CD4-positive, CD25-positive, alpha-beta regulatory T cell (primary cell): ENCODE measurements at regions not wholly inside any gene's neighbourhood (a gene's known extent, or its start where the extent isn't known, plus 50 kb on each side); places are given as distances from the start of the nearest gene placed in this dataset.
"Not testable (repeated sequence)": the region's sequence is repeated elsewhere in the genome, so short reads cannot be mapped to it uniquely, and the experiment has no call there.

ENCODE experiments used
- ATAC-seq, 2 donors: fragments of 150-1000 bp; cut with Tn5 transposase; one replicate each; pipeline ENCODE4 v1.10.0; 2021; ENCODE audit warnings: low read depth in 2 of 2, moderate number of reproducible peaks in 2 of 2, moderate library complexity in 1 of 2
- DNase-seq, 3 donors: peaks; one replicate each; pipeline versions ENCODE4 v3.0.0 to v3.0.0-alpha.2; 2012 to 2022; ENCODE audit warnings: mixed read lengths in 1 of 3
- H3K27ac ChIP-seq: one replicate; pipeline ENCODE4 v1.7.0; 2013; ENCODE audit warnings: mild to moderate bottlenecking, low read length; ENCODE audit not compliant: insufficient read depth, poor library complexity, severe bottlenecking
- H3K27me3 ChIP-seq: one replicate; pipeline ENCODE4 v1.7.0; 2013; ENCODE audit warnings: low read length; ENCODE audit not compliant: control insufficient read depth, insufficient read depth
- H3K36me3 ChIP-seq: one replicate; pipeline ENCODE4 v1.7.0; 2013; ENCODE audit warnings: mild to moderate bottlenecking, low read length, moderate library complexity; ENCODE audit not compliant: control insufficient read depth, insufficient read depth
- H3K4me1 ChIP-seq: 2 replicates; pipeline ENCODE4 v1.7.0; 2013; ENCODE audit warnings: mild to moderate bottlenecking, low read length; ENCODE audit not compliant: insufficient read depth, control insufficient read depth, poor library complexity, severe bottlenecking
- H3K4me3 ChIP-seq: one replicate; pipeline ENCODE4 v1.7.0; 2013; ENCODE audit warnings: low read depth, mild to moderate bottlenecking, low read length, moderate library complexity
- H3K9me3 ChIP-seq, 2 experiments: 1 replicate in 1 of 2; 2 replicates in 1 of 2; pipeline ENCODE4 v1.7.0; 2013; ENCODE audit warnings: low read length in 2 of 2, mild to moderate bottlenecking in 1 of 2, moderate library complexity in 1 of 2; ENCODE audit not compliant: control insufficient read depth in 2 of 2
- H3K27ac Mint-ChIP-seq, 3 donors: one replicate each; pipeline ENCODE4 v1.8.0; 2020 to 2022; ENCODE audit warnings: mild to moderate bottlenecking in 3 of 3, mixed read lengths in 3 of 3, moderate library complexity in 2 of 3
- H3K27me3 Mint-ChIP-seq: one replicate; pipeline ENCODE4 v1.8.0; 2022; ENCODE audit warnings: mild to moderate bottlenecking, mixed read lengths
- H3K36me3 Mint-ChIP-seq: one replicate; pipeline ENCODE4 v1.8.0; 2020; ENCODE audit warnings: mixed read lengths
- H3K4me1 Mint-ChIP-seq, 4 donors: one replicate each; pipeline ENCODE4 v1.8.0; 2020 to 2022; ENCODE audit warnings: mixed read lengths in 4 of 4, mild to moderate bottlenecking in 1 of 4
- H3K4me3 Mint-ChIP-seq, 4 donors: one replicate each; pipeline ENCODE4 v1.8.0; 2020 to 2022; ENCODE audit warnings: mild to moderate bottlenecking in 4 of 4, mixed read lengths in 4 of 4, moderate library complexity in 3 of 4
- H3K9me3 Mint-ChIP-seq, 7 donors: one replicate each; pipeline ENCODE4 v1.8.0; 2020 to 2022; ENCODE audit warnings: mixed read lengths in 7 of 7, mild to moderate bottlenecking in 3 of 7, moderate library complexity in 2 of 7

- Mint-ChIP-seq H3K4me3 (no peak overlapping the region), H3K4me1 (no peaks in the 10 kb centered on the region), H3K36me3 (no peaks in the 10 kb centered on the region), H3K27me3 (peaks cover 10% of the 10 kb centered on the region), H3K9me3 (peaks cover 1 to 8% (median 3%) of the 10 kb centered on the region in 7 donors), H3K27ac (no peak overlapping the region)
- Histone ChIP-seq H3K36me3 (no peaks in the 10 kb centered on the region), H3K27me3 (peaks cover 6% of the 10 kb centered on the region), H3K9me3 (no peaks in the 10 kb centered on the region), H3K4me3 (no peak overlapping the region), H3K4me1 (no peaks in the 10 kb centered on the region), H3K27ac (no peak overlapping the region)
- no peak for DNase-seq
- no peak for ATAC-seq
Measured at GRCh38 chr17:5888811-5889210, 181.4 kb upstream of the WSCD1 start.

- Histone ChIP-seq H3K27me3 (peaks cover 3% of the 10 kb centered on the region), H3K9me3 (no peaks in the 10 kb centered on the region), H3K4me1 (no peaks in the 10 kb centered on the region), H3K4me3 (no peak overlapping the region), H3K36me3 (no peaks in the 10 kb centered on the region), H3K27ac (no peak overlapping the region)
- DNase-seq (no peak), ATAC-seq (no peak)
- Mint-ChIP-seq H3K4me1 (peaks cover 0 to 8% (median under 1%) of the 10 kb centered on the region in 4 donors), H3K27ac (no peak overlapping the region), H3K27me3 (peaks cover 12% of the 10 kb centered on the region), H3K36me3 (no peaks in the 10 kb centered on the region), H3K4me3 (no peak overlapping the region), H3K9me3 (peaks cover 1 to 8% (median 4%) of the 10 kb centered on the region in 7 donors)
Measured at GRCh38 chr17:5892921-5893675, 177.1 kb upstream of the WSCD1 start.

GRCh38 chr17:5893741-5894140, 176.4 kb upstream of the WSCD1 start:
- Mint-ChIP-seq H3K4me3 (no peak overlapping the region), H3K4me1 (peaks cover 0 to 8% (median under 1%) of the 10 kb centered on the region in 4 donors), H3K36me3 (no peaks in the 10 kb centered on the region), H3K9me3 (peaks cover 1 to 8% (median 4%) of the 10 kb centered on the region in 7 donors), H3K27me3 (peaks cover 12% of the 10 kb centered on the region), H3K27ac (no peak overlapping the region)
- no peak overlapping the region for H3K27ac ChIP-seq
- H3K9me3 ChIP-seq = no peaks in the 10 kb centered on the region
- no peak overlapping the region for H3K4me3 ChIP-seq
- no peak for ATAC-seq
- DNase-seq = no peak
- H3K27me3 ChIP-seq = peaks cover 3% of the 10 kb centered on the region
- no peaks in the 10 kb centered on the region for H3K4me1 ChIP-seq
- no peaks in the 10 kb centered on the region for H3K36me3 ChIP-seq

GRCh38 chr17:5895276-5895675, 174.9 kb upstream of the WSCD1 start:
- no peak overlapping the region for H3K4me3 Mint-ChIP-seq
- no peaks in the 10 kb centered on the region for H3K36me3 Mint-ChIP-seq
- H3K27ac Mint-ChIP-seq = no peak overlapping the region
- H3K4me1 Mint-ChIP-seq = peaks cover 0 to 8% (median under 1%) of the 10 kb centered on the region in 4 donors
- Histone ChIP-seq H3K27me3 (no peaks in the 10 kb centered on the region), H3K4me3 (no peak overlapping the region), H3K27ac (no peak overlapping the region), H3K4me1 (no peaks in the 10 kb centered on the region), H3K9me3 (no peaks in the 10 kb centered on the region), H3K36me3 (no peaks in the 10 kb centered on the region)
- peaks cover 6% of the 10 kb centered on the region for H3K27me3 Mint-ChIP-seq
- peaks cover 0 to 7% (median 2%) of the 10 kb centered on the region in 7 donors for H3K9me3 Mint-ChIP-seq
- DNase-seq (no peak), ATAC-seq (no peak)

GRCh38 chr17:5896215-5896614, 174.0 kb upstream of the WSCD1 start:
- Mint-ChIP-seq H3K4me1 (peaks cover 0 to 8% (median under 1%) of the 10 kb centered on the region in 4 donors), H3K27me3 (peaks cover 6% of the 10 kb centered on the region), H3K9me3 (peaks cover 0 to 7% (median 0%) of the 10 kb centered on the region in 7 donors), H3K27ac (no peak overlapping the region), H3K4me3 (no peak overlapping the region), H3K36me3 (no peaks in the 10 kb centered on the region)
- no peak overlapping the region for H3K4me3 ChIP-seq
- H3K36me3 ChIP-seq = no peaks in the 10 kb centered on the region
- H3K27me3 ChIP-seq = no peaks in the 10 kb centered on the region
- no peak overlapping the region for H3K27ac ChIP-seq
- no peaks in the 10 kb centered on the region for H3K4me1 ChIP-seq
- ATAC-seq (no peak), DNase-seq (no peak)
- no peaks in the 10 kb centered on the region for H3K9me3 ChIP-seq

- Histone ChIP-seq H3K27me3 (no peaks in the 10 kb centered on the region), H3K27ac (no peak overlapping the region), H3K4me3 (no peak overlapping the region), H3K9me3 (no peaks in the 10 kb centered on the region), H3K36me3 (no peaks in the 10 kb centered on the region), H3K4me1 (no peaks in the 10 kb centered on the region)
- Mint-ChIP-seq H3K27me3 (peaks cover 6% of the 10 kb centered on the region), H3K36me3 (no peaks in the 10 kb centered on the region), H3K4me1 (peaks cover 0 to 8% (median under 1%) of the 10 kb centered on the region in 4 donors), H3K4me3 (no peak overlapping the region), H3K9me3 (peaks cover 0 to 7% (median 0%) of the 10 kb centered on the region in 7 donors), H3K27ac (no peak overlapping the region)
- no peak for ATAC-seq
- peak in 1 of 3 donors; percentile 9 for DNase-seq
Measured at GRCh38 chr17:5897275-5897911, 172.8 kb upstream of the WSCD1 start.

GRCh38 chr17:5897981-5898380, 172.2 kb upstream of the WSCD1 start:
- not testable (repeated sequence) for H3K36me3 Mint-ChIP-seq, H3K4me1 ChIP-seq, H3K9me3 ChIP-seq, H3K36me3 ChIP-seq, H3K27me3 ChIP-seq, H3K4me3 Mint-ChIP-seq, H3K27ac Mint-ChIP-seq, H3K27ac ChIP-seq, H3K27me3 Mint-ChIP-seq, H3K4me3 ChIP-seq, H3K9me3 Mint-ChIP-seq, ATAC-seq, DNase-seq, H3K4me1 Mint-ChIP-seq

GRCh38 chr17:5898406-5898805, 171.8 kb upstream of the WSCD1 start:
- Mint-ChIP-seq H3K36me3 (no peaks in the 10 kb centered on the region), H3K9me3 (peaks cover 0 to 5% (median 0%) of the 10 kb centered on the region in 7 donors), H3K4me3 (no peak overlapping the region), H3K27ac (no peak overlapping the region), H3K27me3 (peaks cover 6% of the 10 kb centered on the region), H3K4me1 (peaks cover 0 to 8% (median under 1%) of the 10 kb centered on the region in 4 donors)
- Histone ChIP-seq H3K36me3 (no peaks in the 10 kb centered on the region), H3K4me1 (no peaks in the 10 kb centered on the region), H3K9me3 (no peaks in the 10 kb centered on the region), H3K27ac (no peak overlapping the region), H3K27me3 (no peaks in the 10 kb centered on the region), H3K4me3 (no peak overlapping the region)
- ATAC-seq (no peak), DNase-seq (no peak)
